SU-DHL-6 (cell line): ENCODE measurements at regions not wholly inside any gene's neighbourhood (a gene's known extent, or its start where the extent isn't known, plus 50 kb on each side); places are given as distances from the start of the nearest gene placed in this dataset.

Experiments
- CTCF ChIP-seq: fragments of 200-600 bp; sonication (generic); IDR thresholded peaks from one replicate; pipeline ENCODE4 v1.5.1; 2017; ENCODE audit warnings: antibody characterized with exemption, mild to moderate bottlenecking, low read length, moderate library complexity; ENCODE audit not compliant: insufficient read depth, poor library complexity, severe bottlenecking
- EZH2phosphoT487 ChIP-seq: fragments of 200-600 bp; sonication (generic), shearing (Covaris generic); conservative IDR thresholded peaks from 2 replicates; pipeline ENCODE4 v1.6.1; 2018; ENCODE audit warnings: mild to moderate bottlenecking, antibody characterized with exemption, low read length, moderate library complexity, mixed read lengths

GRCh38 chr19:28949027-28949426 lies 263.9 kb downstream of the UQCRFS1 start:
- no peak for TF ChIP-seq CTCF
- no peak for TF ChIP-seq EZH2phosphoT487
